Esophagus squamous epithelium (tissue), 5 donors: ENCODE measurements at regions not wholly inside any gene's neighbourhood (a gene's known extent, or its start where the extent isn't known, plus 50 kb on each side); places are given as distances from the start of the nearest gene placed in this dataset.

ENCODE experiments used
- DNase-seq: peaks from one replicate; lab custom pipeline; 2025; lab: John Stamatoyannopoulos, UW
- H3K27ac ChIP-seq, 4 donors: fragments of 200-600 bp; sonication (generic); one replicate each; pipeline ENCODE4 v1.5.1; 2016 to 2019; ENCODE audit warnings: mild to moderate bottlenecking in 1 of 4
- H3K27me3 ChIP-seq, 4 donors: fragments of 200-600 bp; sonication (generic); 1 replicate in 3 of 4; 2 replicates in 1 of 4; pipeline versions ENCODE4 v1.5.1 to v1.6.0; 2017 to 2021; ENCODE audit warnings: antibody characterized with exemption in 1 of 4
- H3K36me3 ChIP-seq, 3 donors: fragments of 200-600 bp; sonication (generic); one replicate each; pipeline ENCODE4 v1.5.1; 2016 to 2019
- H3K4me1 ChIP-seq, 3 donors: fragments of 200-600 bp; sonication (generic); one replicate each; pipeline ENCODE4 v1.5.1; 2017 to 2019
- H3K4me3 ChIP-seq, 4 donors: fragments of 200-600 bp; sonication (generic); 1 replicate in 3 of 4; 2 replicates in 1 of 4; pipeline ENCODE4 v1.5.1; 2016 to 2019; ENCODE audit warnings: mild to moderate bottlenecking in 2 of 4, moderate library complexity in 1 of 4
- H3K9me3 ChIP-seq, 3 donors: fragments of 200-600 bp; sonication (generic); one replicate each; pipeline ENCODE4 v1.5.1; 2016 to 2019
- POLR2A ChIP-seq, 4 donors: fragments of 450-650 bp; IDR thresholded peaks; one replicate each; pipeline ENCODE4 v1.6.1; 2017; ENCODE audit warnings: antibody characterized with exemption in 4 of 4, mild to moderate bottlenecking in 4 of 4, moderate library complexity in 3 of 4
- WGBS, 2 donors: methylation state at CpG; one replicate each; pipeline ENCODE4 v1.1.5; 2018; 5-methylcytosine and 5-hydroxymethylcytosine counted together
- intact Hi-C: fragments of 100-400 bp; cut with DNase I; formaldehyde crosslinking; loops from one replicate; pipeline ENCODE4 v1.15.0; 2022
- TF ChIP-seq, protein P1 (sequence below), 6 experiments: fragments of 450-650 bp in 4 of 6; fragments of 200-600 bp in 2 of 6; sonication (generic) in 2 of 6; IDR thresholded peaks; one replicate each; pipeline ENCODE4 v1.5.1; 2016 to 2019; ENCODE audit warnings: antibody characterized with exemption in 6 of 6, mild to moderate bottlenecking in 4 of 6, moderate library complexity in 4 of 6
- donor health status: DM: yes; HTN: yes; CAD: no.

DNA sequence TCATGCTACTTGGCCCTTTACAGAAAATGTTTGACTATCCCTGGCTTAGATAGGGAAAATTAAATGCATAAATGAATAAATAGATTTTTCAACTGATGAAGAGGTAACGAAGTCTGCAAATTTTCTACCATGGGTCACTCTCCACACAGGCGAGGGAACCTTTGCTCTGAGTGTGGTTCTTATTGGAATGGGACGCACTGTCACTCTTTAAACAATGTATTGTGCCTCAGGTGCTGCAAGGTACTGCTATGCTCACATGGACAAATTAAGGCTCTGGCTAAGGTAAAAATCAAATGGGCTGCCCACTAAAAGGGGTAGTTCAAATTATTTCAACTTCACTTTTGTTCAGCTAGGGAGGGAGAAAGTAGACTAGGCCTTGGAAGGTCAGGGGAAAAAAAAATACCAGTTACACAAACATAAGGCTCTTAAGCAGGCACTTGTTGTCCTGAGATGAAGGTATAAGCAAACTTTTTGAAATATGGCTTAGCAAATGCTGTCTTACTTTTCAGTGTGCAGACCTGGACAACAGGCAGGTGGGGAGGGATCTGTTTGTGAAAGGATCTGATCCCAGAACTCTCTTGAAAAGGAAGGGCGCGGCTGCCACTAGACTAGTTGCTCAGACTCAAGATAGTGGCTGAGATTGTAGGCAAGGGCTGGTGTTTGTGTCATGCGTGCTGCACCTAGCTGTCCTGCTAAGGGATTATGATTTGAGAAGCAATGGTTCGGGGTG is 99.5 kb downstream of the ADAMTS15 start:
- 63 to 83% methylated on average over 7 of the region's 7 CpGs for WGBS, 2 donors
- H3K9me3 ChIP-seq: no peaks in the 10 kb centered on the region
- no peak overlapping the region for H3K4me3 ChIP-seq
- H3K4me1 ChIP-seq: no peaks in the 10 kb centered on the region
- no peaks in the 10 kb centered on the region for H3K27me3 ChIP-seq
- no peak for DNase-seq
- H3K36me3 ChIP-seq: no peaks in the 10 kb centered on the region
- TF ChIP-seq POLR2A (IDR thresholded peaks at IDR 0.05): no peak
- intact Hi-C loops: no loop called here
- H3K27ac ChIP-seq: no peak overlapping the region

DNA sequence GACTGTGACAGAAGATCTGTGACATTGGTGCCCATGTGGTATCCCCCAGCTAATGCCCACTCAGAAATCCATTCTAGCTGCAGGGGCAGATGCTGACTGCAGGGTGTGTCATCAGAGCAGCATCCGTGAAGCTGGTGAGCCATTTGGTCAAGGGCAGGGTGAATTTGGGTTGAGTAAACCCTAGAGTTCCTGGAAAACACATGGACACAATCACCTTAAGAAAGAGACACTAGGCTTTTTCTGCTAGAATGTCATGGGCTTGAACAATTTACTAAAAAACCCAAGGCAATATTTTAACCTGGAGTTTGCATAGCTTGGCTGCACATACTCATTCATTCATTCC is 100.0 kb downstream of the ADAMTS15 start:
- Histone ChIP-seq H3K4me1 (no peaks in the 10 kb centered on the region), H3K4me3 (no peak overlapping the region), H3K9me3 (no peaks in the 10 kb centered on the region), H3K27me3 (no peaks in the 10 kb centered on the region), H3K36me3 (no peaks in the 10 kb centered on the region), H3K27ac (no peak overlapping the region)
- intact Hi-C loops: no loop called here
- TF ChIP-seq POLR2A (IDR thresholded peaks at IDR 0.05): no peak
- TF ChIP-seq, protein P1, sequence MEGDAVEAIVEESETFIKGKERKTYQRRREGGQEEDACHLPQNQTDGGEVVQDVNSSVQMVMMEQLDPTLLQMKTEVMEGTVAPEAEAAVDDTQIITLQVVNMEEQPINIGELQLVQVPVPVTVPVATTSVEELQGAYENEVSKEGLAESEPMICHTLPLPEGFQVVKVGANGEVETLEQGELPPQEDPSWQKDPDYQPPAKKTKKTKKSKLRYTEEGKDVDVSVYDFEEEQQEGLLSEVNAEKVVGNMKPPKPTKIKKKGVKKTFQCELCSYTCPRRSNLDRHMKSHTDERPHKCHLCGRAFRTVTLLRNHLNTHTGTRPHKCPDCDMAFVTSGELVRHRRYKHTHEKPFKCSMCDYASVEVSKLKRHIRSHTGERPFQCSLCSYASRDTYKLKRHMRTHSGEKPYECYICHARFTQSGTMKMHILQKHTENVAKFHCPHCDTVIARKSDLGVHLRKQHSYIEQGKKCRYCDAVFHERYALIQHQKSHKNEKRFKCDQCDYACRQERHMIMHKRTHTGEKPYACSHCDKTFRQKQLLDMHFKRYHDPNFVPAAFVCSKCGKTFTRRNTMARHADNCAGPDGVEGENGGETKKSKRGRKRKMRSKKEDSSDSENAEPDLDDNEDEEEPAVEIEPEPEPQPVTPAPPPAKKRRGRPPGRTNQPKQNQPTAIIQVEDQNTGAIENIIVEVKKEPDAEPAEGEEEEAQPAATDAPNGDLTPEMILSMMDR (IDR thresholded peaks at IDR 0.05): no peak
- 0 to 80% methylated on average over 1 of the region's 1 CpG for WGBS, 2 donors
- DNase-seq: no peak

- intact Hi-C loops: no loop called here
- no peak overlapping the region for H3K4me3 ChIP-seq
- no peak for DNase-seq
- no peaks in the 10 kb centered on the region for H3K9me3 ChIP-seq
- TF ChIP-seq POLR2A (IDR thresholded peaks at IDR 0.05): no peak
- TF ChIP-seq, protein P1 (IDR thresholded peaks at IDR 0.05): no peak
- no peaks in the 10 kb centered on the region for H3K36me3 ChIP-seq
- no peaks in the 10 kb centered on the region for H3K4me1 ChIP-seq
- WGBS, 2 donors: 75 to 85% methylated on average over 2 to 3 of the region's 4 CpGs
- no peaks in the 10 kb centered on the region for H3K27me3 ChIP-seq
- H3K27ac ChIP-seq: no peak overlapping the region
These were observed 101.1 kb downstream of the ADAMTS15 start for GRCh38 chr11:130549393-130549999.

- 78 to 93% methylated on average over 3 of the region's 3 CpGs for WGBS, 2 donors
- no peak overlapping the region for H3K4me3 ChIP-seq
- no peaks in the 10 kb centered on the region for H3K9me3 ChIP-seq
- H3K27ac ChIP-seq: no peak overlapping the region
- H3K36me3 ChIP-seq: no peaks in the 10 kb centered on the region
- intact Hi-C loops: no loop called here
- no peaks in the 10 kb centered on the region for H3K27me3 ChIP-seq
- TF ChIP-seq POLR2A (IDR thresholded peaks at IDR 0.05): no peak
- TF ChIP-seq, protein P1 (IDR thresholded peaks at IDR 0.05): no peak
- no peaks in the 10 kb centered on the region for H3K4me1 ChIP-seq
- DNase-seq: no peak
These were observed 101.7 kb downstream of the ADAMTS15 start for GRCh38 chr11:130550150-130550549.

DNA sequence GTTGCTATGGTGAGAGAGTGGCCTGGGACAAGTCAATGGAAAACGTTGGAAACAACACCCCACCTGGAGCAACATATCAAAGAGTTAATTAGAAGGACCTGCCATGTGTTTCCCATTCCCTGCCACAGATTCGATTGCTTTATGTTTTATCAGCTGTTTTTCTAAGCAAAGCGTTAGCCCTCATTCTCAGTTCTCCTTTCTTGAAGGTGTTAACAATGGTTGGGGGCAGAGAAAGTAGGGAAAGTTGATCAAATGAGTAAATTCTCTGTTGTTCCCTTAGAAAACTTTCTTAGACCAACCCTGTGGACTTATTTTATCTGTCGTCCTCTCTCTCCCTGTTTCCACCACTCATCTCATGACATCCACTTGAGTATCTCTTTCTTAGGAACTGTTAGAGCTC is 102.5 kb downstream of the ADAMTS15 start:
- Histone ChIP-seq H3K36me3 (no peaks in the 10 kb centered on the region), H3K4me1 (no peaks in the 10 kb centered on the region), H3K27me3 (no peaks in the 10 kb centered on the region), H3K27ac (no peak overlapping the region), H3K4me3 (no peak overlapping the region), H3K9me3 (no peaks in the 10 kb centered on the region)
- 47 to 48% methylated on average over 4 of the region's 4 CpGs for WGBS, 2 donors
- no peak for TF ChIP-seq POLR2A (IDR thresholded peaks at IDR 0.05)
- TF ChIP-seq, protein P1 (IDR thresholded peaks at IDR 0.05): no peak
- intact Hi-C loops: no loop called here
- no peak for DNase-seq
